Spleen (tissue), 11 donors: ENCODE measurements at regions not wholly inside any gene's neighbourhood (a gene's known extent, or its start where the extent isn't known, plus 50 kb on each side); places are given as distances from the start of the nearest gene placed in this dataset.

Experiments
- DNase-seq: peaks from one replicate; pipeline ENCODE4 v3.0.0-alpha.2; 2020
- H3K27ac ChIP-seq, 8 donors: fragments of 200-600 bp; sonication (generic) in 7 of 8; 1 replicate in 4 of 8; 2 replicates in 4 of 8; pipeline versions ENCODE4 v1.5.0 to v1.8.0; 2016 to 2021; ENCODE audit warnings: inconsistent platforms in 4 of 8, mild to moderate bottlenecking in 4 of 8, moderate library complexity in 1 of 8
- H3K27me3 ChIP-seq, 7 donors: fragments of 200-600 bp; sonication (generic) in 6 of 7; replicated peaks in 1 of 7; 1 replicate in 4 of 7; 2 replicates in 3 of 7; pipeline versions ENCODE4 v1.5.0 to v1.8.0; 2016 to 2021; ENCODE audit warnings: inconsistent platforms in 3 of 7, mild to moderate bottlenecking in 1 of 7
- H3K36me3 ChIP-seq, 6 donors: fragments of 200-600 bp; sonication (generic) in 5 of 6; 1 replicate in 4 of 6; 2 replicates in 2 of 6; pipeline versions ENCODE4 v1.5.0 to v1.8.0; 2016 to 2021; ENCODE audit warnings: inconsistent platforms in 2 of 6
- H3K4me1 ChIP-seq, 6 donors: fragments of 200-600 bp; sonication (generic) in 5 of 6; 1 replicate in 3 of 6; 2 replicates in 3 of 6; pipeline versions ENCODE4 v1.5.0 to v1.8.0; 2016 to 2021; ENCODE audit warnings: inconsistent platforms in 3 of 6
- H3K4me3 ChIP-seq, 8 donors: fragments of 200-600 bp; sonication (generic) in 7 of 8; 1 replicate in 4 of 8; 2 replicates in 4 of 8; pipeline versions ENCODE4 v1.5.0 to v1.8.0; 2016 to 2021; ENCODE audit warnings: inconsistent platforms in 4 of 8, mild to moderate bottlenecking in 4 of 8, moderate library complexity in 2 of 8
- H3K9me3 ChIP-seq, 8 donors: fragments of 200-600 bp; sonication (generic) in 7 of 8; 1 replicate in 4 of 8; 2 replicates in 4 of 8; pipeline versions ENCODE4 v1.5.0 to v1.8.0; 2016 to 2021; ENCODE audit warnings: inconsistent platforms in 4 of 8
- CTCF ChIP-seq, 11 experiments: fragments of 200-600 bp in 7 of 11; fragments of 450-650 bp in 4 of 11; sonication (generic) in 4 of 11; IDR thresholded peaks in 8 of 11; conservative IDR thresholded peaks in 3 of 11; 1 replicate in 7 of 11; 2 replicates in 4 of 11; pipeline versions ENCODE4 v1.4.0 to v1.8.0; 2016 to 2021; ENCODE audit warnings: antibody characterized with exemption in 11 of 11, inconsistent platforms in 4 of 11, mild to moderate bottlenecking in 1 of 11
- POLR2A ChIP-seq, 3 donors: fragments of 450-650 bp; IDR thresholded peaks; one replicate each; pipeline ENCODE4 v1.5.1; 2017; ENCODE audit warnings: antibody characterized with exemption in 3 of 3, mild to moderate bottlenecking in 1 of 3
- POLR2AphosphoS5 ChIP-seq, 3 donors: sonication (generic); formaldehyde crosslinking; IDR thresholded peaks; one replicate each; pipeline ENCODE4 v1.5.1; 2017; ENCODE audit warnings: antibody characterized with exemption in 3 of 3
- WGBS, 5 donors: extraction: QIAGEN DNeasy Blood & Tissue Kit in 3 of 5; methylation state at CpG; one replicate each; pipeline versions ENCODE4 v1.1.5 to v1.1.7; 2013 to 2018; 5-methylcytosine and 5-hydroxymethylcytosine counted together
- intact Hi-C: fragments of 100-400 bp; cut with DNase I; formaldehyde crosslinking; loops from one replicate; pipeline ENCODE4 v1.15.0; 2023; ENCODE audit warnings: low total_unique reads
- donor health status: healthy with polysubstance abuse.
- donor health status: DM: no; HTN: no; CAD: no; lungs with moderate emphysema.
- donor health status: DM: no; HTN: no; CAD: no.
- donor health status: Bipolar disorder and iron deficiency.
- donor health status: healthy.
- donor health status: DM: no; HTN: no; CAD: no.
- donor health status: DM: yes; HTN: yes; CAD: no.

- Histone ChIP-seq H3K4me3 (no peak overlapping the region), H3K27me3 (no peaks in the 10 kb centered on the region), H3K9me3 (no peaks in the 10 kb centered on the region), H3K27ac (no peak overlapping the region), H3K4me1 (peaks cover 0 to 11% (median 0%) of the 10 kb centered on the region in 6 donors), H3K36me3 (no peaks in the 10 kb centered on the region)
- TF ChIP-seq POLR2A (IDR thresholded peaks at IDR 0.05) (no peak), POLR2AphosphoS5 (IDR thresholded peaks at IDR 0.05) (no peak), CTCF (IDR thresholded peaks at IDR 0.05 in 8 of 11, conservative IDR thresholded peaks at IDR 0.05 in 3 of 11) (no peak)
- DNase-seq: no peak
- WGBS, 5 donors: 75 to 89% (median 83%) methylated on average over 2 of the region's 2 CpGs
- intact Hi-C loops: no loop called here
Measured at GRCh38 chr1:199310708-199311107, 671.9 kb downstream of the PTPRC start.

DNA sequence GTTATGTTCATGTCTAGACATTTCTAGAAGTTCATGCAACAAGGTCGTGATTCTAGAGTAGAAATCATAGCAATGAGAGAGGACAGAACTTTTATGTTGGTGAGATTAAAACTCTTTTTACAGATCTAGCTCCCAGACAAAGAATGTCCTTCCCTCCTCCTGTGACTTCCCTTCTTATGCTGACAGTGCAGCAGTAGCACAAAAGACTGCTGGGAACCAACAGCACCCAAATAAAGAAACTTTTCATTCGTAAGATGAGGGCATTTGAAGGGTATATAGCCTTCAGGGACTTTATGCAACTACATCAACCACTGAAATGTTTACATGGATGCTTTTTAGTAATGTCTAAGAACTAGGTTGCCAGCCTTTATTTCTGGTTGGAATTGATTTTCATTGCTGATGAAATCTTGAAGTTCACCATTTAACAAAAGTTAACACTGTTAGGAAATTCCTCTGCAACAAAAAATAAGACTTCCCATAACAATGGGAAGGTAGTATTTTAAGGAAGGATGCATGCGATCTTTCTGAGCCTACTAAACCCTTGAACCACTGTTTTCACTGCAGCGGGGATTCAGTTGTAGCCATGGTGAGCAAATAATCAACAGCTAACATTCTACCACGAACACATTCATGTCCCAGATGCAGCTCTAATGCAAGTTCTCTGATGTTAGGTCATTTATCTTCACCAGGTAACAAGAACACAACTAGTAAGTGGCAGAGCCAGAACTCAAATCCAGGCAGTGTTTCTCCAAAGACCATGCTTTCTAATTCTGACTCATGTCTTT, 672.8 kb downstream of the PTPRC start:
- intact Hi-C loops: no loop called here
- Histone ChIP-seq H3K36me3 (no peaks in the 10 kb centered on the region), H3K4me3 (no peak overlapping the region), H3K27ac (no peak overlapping the region), H3K4me1 (peaks cover 0 to 11% (median 0%) of the 10 kb centered on the region in 6 donors), H3K9me3 (no peaks in the 10 kb centered on the region), H3K27me3 (no peaks in the 10 kb centered on the region)
- no peak for DNase-seq
- WGBS, 5 donors: 78 to 87% (median 79%) methylated on average over 5 of the region's 5 CpGs
- TF ChIP-seq POLR2A (IDR thresholded peaks at IDR 0.05): no peak
- no peak for TF ChIP-seq CTCF (IDR thresholded peaks at IDR 0.05 in 8 of 11, conservative IDR thresholded peaks at IDR 0.05 in 3 of 11)
- no peak for TF ChIP-seq POLR2AphosphoS5 (IDR thresholded peaks at IDR 0.05)

GRCh38 chr1:199312626-199313025, 673.8 kb downstream of the PTPRC start:
- intact Hi-C loops: no loop called here

More at GRCh38 chr1:199312626-199313025, 673.8 kb downstream of the PTPRC start:
- H3K4me1 ChIP-seq: peaks cover 0 to 11% (median 0%) of the 10 kb centered on the region in 6 donors
- no peaks in the 10 kb centered on the region for H3K36me3 ChIP-seq
- no peak for TF ChIP-seq CTCF (IDR thresholded peaks at IDR 0.05 in 8 of 11, conservative IDR thresholded peaks at IDR 0.05 in 3 of 11)
- TF ChIP-seq POLR2AphosphoS5 (IDR thresholded peaks at IDR 0.05): no peak
- no peak for TF ChIP-seq POLR2A (IDR thresholded peaks at IDR 0.05)
- no peak overlapping the region for H3K4me3 ChIP-seq
- no peak overlapping the region for H3K27ac ChIP-seq
- no peaks in the 10 kb centered on the region for H3K27me3 ChIP-seq
- no peaks in the 10 kb centered on the region for H3K9me3 ChIP-seq
- DNase-seq: no peak
- 13 to 16% (median 15%) methylated on average over 2 of the region's 2 CpGs for WGBS, 5 donors
